SKM-1 (cell line): ENCODE measurements at regions not wholly inside any gene's neighbourhood (a gene's known extent, or its start where the extent isn't known, plus 50 kb on each side); places are given as distances from the start of the nearest gene placed in this dataset.

Experiments used
- DNase-seq: peaks from one replicate; lab custom pipeline; 2025; ENCODE audit not compliant: unreplicated experiment; lab: John Stamatoyannopoulos, UW

DNA sequence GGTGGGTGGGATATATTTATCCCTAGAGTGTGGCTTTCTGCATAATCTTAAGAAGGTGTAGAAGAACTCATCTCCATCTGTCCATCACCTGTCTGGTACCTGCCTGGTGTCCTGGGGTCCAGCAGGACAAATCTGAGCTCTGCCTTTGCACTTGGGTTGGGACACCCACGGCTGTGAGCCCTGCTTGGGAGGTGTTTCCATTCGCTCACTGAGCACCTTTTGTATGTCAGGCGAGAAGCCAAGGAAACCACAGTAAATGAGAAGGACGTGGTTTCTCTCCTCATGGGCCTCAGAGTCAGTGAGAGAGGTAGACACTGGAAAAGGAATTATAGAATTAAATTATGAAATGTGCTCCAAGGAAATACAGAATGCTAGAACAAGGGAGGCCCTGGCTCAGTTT, 555.9 kb downstream of the MIAT start:
- DNase-seq: no peak

DNA sequence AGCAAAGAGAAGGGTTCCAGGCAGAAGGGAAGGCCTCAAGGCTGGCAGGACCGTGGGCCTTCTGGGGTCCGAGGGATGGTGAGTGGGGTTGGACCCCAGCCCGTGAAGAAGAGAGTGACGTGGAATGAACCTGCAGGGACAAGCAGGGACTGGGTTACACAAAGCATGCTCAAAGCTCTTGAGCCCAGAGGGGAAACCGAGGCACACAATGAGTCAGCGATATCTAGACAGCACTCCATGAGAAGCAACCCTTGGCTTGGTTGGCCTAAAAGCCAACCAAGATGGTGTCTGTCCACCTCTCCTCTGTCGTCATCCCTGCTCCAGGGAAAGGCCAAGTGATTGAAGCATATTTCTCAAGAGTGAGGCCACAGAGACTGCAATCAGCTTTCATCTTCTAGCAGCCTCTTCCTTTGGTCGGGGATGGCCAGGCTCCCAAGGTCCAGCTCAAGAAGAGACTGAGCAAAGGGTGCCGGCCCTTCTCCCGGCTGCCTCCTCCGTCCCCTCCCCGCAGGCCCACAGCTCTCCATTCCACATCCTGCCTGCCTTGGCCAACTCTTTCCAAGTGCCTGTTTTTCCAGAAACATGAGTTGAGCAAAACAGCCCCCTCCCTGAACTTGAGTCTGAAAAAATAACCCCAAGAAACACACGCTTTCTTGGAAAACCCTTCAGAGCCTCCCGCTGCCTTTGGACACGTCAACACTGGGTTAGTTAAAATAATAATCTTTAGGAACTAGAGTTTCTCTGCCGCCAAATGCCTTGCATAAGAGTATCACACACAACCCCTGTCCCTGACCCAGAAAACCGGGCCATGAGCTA, 556.6 kb downstream of the MIAT start:
- DNase-seq: no peak

GRCh38 chr22:27214691-27215090, 557.3 kb downstream of the MIAT start:
- DNase-seq: no peak

- no peak for DNase-seq
These were observed 558.5 kb downstream of the MIAT start for GRCh38 chr22:27215871-27216270.

DNA sequence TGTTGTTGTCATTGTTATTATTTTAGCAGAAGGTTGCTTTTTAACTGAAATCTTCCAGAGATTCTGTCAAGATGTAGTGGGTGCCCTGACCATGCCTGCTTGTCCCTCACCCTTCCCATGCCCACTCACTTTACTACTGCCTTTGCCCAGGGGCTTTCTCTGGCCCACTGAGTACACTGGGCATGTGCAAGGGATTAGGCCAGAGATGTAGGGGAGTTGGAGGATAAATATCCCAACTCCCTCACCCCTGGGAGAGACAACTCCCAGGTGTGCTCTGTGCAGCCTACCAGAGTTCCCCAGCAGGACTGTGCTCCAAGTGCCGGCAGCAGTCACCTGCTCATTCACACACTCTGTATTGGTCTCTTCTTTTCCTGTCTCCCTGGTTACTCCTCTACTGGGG, 559.1 kb downstream of the MIAT start:
- DNase-seq: no peak

GRCh38 chr22:27217154-27217553, 559.8 kb downstream of the MIAT start:
- no peak for DNase-seq

- no peak for DNase-seq
These were observed 560.9 kb downstream of the MIAT start for GRCh38 chr22:27218012-27218920.

DNA sequence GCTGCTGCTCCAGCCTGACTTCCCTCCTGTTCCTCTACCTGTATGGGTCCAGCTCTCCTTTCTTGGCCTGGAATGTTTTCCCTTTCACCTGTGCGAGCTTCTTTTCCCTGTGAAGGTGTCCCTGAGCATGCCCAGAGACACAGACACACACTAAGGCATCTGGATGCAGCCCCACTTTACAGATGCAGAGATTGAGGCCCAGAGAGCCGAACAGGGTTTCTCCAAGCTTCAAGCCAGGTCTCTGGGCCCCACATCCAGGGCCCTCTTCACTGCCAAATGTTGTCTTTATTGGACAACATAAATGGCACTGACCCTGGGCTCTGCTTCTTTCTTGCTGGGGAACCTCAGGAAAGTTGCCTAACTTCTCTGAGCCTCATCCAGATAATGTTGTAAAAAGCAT, 561.6 kb downstream of the MIAT start:
- DNase-seq: no peak

GRCh38 chr22:27220339-27220738, 563.0 kb downstream of the MIAT start:
- DNase-seq: no peak

- no peak for DNase-seq
These were observed 564.8 kb downstream of the MIAT start for GRCh38 chr22:27222178-27222577.

DNA sequence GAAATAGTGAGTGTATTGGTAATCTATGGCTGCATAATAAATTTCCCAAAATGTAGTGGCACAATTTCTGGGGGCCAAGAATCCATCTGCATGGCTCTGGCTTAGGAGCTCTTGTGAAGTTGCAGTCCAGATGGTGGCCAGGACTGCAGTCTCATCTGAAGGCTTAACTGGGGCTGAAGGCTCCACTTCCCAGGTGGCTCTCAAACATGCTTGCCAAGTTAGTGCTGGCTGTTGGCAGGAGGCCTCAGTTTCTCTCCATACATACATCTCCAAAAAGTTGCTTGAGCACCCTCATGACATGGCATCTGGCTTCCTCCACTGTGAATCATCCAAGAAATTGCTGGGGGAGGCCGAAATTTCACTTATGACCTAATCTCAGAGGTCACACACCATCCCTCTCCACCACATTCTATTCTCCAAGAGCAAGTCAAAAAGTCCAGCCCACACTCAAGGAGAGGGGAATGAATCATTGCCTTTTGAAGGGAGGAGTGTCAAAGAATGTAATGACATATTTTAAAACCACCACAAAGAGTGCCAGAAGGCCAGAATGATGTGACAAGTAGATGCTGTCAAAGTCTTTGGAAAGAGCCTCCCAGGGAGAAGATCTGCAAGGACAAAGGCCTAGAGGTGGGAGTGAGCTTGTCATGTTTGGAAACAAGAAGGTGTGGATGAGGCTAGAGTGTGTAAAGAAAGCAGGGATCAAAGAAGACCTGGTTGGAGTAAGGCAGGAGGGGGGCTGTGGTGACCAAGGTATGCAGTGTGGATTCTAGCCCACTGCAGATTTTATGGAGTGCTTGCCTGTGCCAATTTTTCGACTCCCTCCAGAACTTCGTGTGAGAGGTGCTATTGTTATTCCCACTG, 566.2 kb downstream of the MIAT start:
- DNase-seq: no peak

DNA sequence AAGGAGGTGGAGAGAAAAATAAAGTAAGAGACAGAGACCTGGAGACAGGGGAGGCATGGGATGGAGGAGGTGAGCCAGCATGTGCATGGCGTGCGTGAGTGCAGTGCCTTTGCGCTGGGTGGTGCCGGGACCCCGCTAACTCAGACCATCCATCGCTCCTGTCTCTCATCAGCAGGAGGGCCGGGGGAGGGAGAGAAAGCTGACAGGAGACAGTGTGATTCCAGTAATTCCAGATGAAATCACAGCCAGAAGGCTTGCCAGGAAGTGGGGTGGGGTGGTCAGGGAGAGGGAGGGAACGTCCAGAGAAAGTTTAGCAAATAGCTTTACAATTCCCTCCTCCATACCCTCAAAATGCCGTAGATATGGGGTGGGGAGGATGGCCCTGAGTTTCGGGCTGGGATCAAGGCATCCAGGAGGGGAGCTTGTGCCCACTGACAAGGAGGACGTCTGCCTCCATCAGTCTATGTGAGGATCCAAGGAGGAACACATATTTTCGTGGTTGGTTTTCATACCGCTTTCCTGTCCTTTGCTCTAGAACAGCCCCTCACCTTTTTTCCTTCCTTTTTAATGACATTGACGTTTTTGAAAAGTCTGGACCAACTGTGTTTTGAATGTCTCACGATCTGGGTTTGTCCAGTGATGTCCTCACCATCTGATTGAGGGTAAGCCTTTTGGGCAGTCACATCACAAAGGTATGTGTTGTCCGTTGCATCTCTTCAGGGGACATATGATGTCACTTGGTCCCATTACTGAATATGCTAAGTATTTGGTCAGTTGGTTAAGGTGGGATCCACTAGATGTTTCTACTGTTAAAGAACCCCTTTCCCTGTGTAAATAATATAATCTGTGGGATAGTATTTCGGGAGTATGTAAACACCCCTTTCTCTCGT, 567.3 kb downstream of the MIAT start:
- no peak for DNase-seq

DNA sequence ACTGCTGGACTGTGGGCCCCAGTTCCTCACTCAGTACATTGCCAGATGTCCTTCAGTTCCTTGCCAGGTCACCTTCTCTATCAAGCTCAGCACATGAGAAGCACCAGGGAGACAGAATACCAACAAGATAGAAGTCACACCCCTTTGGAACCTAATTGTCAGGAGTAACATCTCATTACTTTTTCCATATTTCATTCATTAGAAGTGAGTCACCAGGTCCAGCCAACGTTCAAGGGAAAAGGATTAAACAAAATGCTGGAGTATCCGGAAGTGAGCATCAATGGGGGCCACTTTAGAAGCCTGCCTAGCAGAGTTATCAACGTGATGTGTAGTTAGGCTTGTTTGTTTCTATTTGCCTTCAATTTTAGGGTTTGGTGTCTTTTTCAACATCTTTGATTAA, 569.3 kb downstream of the MIAT start:
- DNase-seq: no peak

DNA sequence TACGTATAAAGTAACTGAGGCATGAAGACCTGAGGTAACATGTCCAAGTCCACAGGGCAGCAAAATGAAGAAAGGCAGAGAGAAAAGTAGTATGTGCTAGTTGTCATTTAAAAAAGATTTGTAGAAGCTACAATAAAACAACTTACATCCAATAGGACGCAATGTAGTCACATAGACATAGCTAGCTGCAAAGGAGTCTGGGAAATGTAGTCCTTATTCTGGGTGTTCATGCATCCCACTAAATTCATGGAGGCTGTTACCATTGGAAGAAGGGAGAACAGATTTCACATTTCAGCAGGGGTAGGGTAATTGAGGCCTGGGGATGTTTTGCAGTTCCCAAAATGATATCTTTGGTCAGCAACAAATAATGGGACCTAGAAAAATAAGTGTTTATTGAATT, 571.4 kb downstream of the MIAT start:
- no peak for DNase-seq

GRCh38 chr22:27230189-27230588, 571.4 kb downstream of the MN1 start:
- DNase-seq: no peak

GRCh38 chr22:27231266-27231665, 570.3 kb downstream of the MN1 start:
- DNase-seq: no peak

- no peak for DNase-seq
These were observed 569.5 kb downstream of the MN1 start for GRCh38 chr22:27232077-27232476.

GRCh38 chr22:27237080-27237741, 564.3 kb downstream of the MN1 start:
- DNase-seq: no peak

DNA sequence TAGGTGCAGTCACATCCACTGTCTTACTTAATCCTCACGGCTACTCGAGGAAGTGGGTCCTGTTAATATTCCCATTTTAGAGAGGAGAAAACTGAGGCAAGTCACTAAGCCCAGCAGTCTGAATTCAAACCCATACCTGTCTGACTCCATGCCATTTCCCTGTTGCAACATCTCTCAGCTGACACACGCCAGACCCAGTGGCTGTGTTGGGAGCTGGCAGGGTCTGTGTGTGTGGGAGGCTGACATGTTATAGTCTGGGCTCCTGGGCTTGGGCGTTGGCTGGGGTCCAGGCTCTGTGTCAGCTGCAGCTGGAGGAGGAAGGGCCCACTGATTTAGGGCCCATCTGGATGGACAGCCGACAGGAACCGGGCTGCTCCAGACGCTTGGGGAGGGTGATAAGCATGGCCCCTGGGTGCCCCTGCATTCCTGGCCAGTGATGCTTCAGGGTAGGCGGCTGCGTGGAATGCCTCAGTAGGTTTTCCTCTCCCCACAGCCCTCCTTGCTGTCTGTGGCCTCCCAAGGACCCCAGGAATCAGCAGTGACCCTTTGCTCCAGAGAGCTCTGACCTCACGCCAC, 562.5 kb downstream of the MN1 start:
- no peak for DNase-seq
